Tongue (tissue), 1 donor: ENCODE measurements at regions not wholly inside any gene's neighbourhood (a gene's known extent, or its start where the extent isn't known, plus 50 kb on each side); places are given as distances from the start of the nearest gene placed in this dataset.
A peak's percentile ranks its signal among the peaks of the same experiment; 100 is the strongest.
"Not testable (repeated sequence)": the region's sequence is repeated elsewhere in the genome, so short reads cannot be mapped to it uniquely, and the experiment has no call there.

Source experiments
- DNase-seq: peaks from one replicate; pipeline ENCODE4 v3.0.0-alpha.2; 2015

DNA sequence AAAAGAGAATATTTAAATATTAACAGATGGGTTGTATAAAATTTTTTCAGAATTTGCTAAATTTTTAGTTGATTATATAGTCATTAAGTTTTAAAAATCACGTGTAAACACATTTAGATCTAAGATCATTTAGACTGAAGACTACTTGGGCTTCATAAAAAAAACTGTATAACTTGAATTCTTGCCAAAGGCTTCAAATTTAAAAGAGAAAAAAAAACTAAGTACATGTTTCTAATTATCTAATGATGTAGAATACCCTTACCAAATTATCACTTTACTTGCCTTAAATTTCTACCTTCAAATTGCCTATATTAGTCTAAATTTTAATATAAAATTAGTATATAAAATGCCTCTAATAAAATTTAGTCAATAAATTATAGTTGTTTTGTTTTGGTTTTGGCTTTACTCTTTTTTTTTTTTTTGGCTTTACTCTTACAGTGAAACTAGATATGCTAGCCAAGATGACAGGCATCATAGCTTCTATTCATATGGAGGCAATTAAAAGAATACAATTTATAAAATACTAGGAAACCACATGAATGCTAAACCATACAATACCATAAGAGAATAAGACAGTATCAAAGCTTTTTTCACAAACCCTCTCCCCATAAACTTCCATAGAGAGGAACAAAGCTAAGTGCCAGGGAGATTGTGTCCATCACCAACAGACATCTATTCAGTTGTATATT is 183.1 kb upstream of the KCNMB2 start:
- DNase-seq, result no peak

DNA sequence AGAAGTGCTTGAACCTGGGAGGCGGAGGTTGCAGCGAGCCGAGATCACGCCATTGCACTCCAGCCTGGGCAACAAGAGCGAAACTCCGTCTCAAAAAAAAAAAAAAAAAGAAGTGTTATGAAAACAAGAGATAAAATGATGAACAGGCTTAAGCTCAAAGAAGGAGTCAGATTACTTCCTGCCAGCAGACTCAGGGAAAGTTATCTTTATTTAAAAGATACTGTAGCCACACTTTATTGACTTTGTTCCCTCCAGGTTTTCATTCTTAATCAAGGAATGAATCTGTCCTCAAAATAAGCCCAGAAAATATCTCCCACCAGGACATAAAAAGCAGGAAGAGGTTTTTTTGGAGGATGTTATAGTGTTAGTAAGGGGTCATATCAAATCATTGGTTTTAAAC is 176.5 kb upstream of the KCNMB2 start:
- no peak for DNase-seq

DNA sequence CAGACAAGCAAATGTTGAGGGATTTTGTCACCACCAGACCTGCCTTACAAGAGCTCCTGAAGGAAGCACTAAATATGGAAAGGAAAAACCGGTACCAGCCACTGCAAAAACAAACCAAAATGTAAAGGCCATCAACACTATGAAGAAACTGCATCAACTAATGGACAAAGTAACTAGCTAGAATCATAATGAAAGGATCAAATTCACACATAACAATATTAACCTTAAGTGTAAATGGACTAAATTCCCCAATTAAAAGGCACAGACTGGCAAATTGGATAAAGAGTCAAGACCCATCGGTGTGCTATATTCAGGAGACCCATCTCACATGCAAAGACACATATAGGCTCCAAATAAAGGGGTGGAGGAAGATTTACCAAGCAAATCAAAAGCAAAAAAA is 173.2 kb upstream of the KCNMB2 start:
- not testable (repeated sequence) for DNase-seq

DNA sequence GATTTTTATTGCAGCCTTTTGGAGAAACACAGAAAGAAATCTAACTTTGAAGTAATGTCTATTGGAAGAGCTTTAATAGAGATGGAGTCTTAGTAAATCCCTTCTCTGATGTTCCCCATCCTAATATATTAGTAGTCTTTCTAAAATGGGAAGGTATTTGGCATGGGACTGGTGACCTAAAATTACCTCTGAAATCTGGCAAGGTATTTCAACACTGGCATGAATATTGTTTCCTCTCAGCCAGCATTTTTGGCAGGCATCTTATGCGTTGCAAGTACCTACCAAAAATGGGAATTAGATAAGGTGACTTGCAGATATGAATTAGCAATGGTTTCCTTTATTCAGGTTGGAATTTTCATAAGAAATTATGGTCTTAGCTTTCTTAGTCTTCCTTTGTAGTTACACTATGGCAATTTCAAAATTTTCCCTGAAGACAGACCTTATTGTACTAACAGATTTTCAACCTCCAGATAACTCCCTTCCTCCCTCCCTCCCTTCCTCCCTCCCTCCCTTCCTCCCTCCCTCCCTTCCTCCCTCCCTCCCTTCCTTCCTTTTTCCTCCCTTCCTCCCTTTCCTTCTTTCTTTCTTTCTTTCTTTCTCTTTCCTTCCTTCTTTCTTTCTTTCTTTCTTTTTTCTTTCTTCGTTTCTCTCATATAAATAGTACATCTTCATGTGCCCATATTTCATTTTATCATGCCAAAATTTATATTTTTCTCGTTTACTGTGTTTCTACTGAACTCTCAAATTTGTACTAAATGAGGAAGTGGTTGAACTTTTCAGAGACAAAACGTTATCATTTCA is 168.2 kb upstream of the KCNMB2 start:
- no peak for DNase-seq

DNA sequence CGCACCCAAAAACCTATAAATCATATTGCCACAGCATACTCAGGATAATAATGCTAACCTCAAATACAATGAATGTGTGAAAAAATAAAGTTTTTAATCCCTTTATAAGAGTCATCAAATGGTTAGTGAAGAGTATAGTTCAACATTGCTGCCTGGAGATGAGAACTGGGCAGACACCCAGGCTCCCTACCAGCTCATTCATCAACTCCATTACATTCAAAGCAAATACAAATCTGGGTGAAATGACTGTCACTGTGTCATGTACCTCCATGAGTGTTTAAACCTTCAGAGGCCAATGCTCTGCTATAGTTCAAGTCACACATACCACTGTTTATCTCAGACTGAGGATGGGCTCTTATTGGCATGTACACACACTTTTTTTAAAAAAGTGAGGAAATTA is 167.2 kb upstream of the KCNMB2 start:
- DNase-seq, result no peak

DNA sequence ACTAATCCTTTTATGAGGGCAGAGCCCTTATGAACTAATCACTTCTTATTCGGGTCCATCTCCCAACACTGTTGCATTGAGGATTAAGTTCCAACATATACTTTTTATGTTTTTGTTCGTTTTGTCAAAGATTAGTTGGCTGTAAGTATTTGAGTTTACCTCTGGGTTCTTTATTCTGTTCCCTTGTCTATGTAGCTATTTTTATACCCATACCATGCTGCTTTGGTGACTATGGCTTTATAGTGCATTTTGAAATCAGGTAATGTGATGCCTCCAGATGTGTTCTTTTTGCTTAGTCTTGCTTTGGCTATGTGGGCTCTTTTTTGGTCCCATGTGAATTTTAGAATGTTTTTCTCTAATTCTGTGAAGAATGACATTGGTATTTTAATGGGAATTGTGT is 166.4 kb upstream of the KCNMB2 start:
- no peak for DNase-seq

DNA sequence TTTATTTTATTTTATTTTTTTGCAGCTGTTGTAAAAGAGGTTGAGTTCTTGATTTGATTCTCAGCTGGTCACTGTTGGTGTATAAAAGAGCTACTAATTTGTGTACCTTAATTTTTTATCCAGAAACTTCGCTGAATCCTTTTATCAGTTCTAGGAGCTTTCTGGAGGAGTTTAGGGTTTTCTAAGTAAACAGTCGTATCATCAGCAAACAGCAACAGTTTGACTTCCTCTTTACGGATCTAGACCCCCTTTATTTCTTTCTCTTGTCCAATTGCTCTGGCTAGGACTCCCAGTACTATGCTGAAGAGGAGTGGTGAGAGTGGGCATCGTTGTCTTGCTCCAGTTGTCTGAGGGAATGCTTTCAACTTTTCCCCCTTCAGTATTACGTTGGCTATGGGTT is 165.8 kb upstream of the KCNMB2 start:
- DNase-seq, result no peak

DNA sequence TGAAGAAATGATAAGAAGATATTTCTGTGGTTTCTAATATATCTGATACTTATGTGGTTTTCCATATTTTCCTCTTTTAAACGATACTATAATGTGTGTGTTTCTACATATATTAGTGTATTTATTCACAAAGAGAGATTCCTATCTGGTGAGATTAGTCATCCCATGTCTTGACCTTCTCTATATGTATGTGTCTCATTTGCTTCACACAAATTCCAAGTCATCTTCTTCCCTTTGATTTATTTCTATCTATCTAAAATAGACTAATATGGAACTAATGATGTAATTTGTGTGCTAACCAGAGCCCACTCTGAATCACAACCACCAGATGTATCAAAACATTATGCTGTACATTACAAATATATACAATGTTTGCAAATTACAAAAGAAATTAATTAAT is 154.7 kb upstream of the KCNMB2 start:
- DNase-seq, result no peak

DNA sequence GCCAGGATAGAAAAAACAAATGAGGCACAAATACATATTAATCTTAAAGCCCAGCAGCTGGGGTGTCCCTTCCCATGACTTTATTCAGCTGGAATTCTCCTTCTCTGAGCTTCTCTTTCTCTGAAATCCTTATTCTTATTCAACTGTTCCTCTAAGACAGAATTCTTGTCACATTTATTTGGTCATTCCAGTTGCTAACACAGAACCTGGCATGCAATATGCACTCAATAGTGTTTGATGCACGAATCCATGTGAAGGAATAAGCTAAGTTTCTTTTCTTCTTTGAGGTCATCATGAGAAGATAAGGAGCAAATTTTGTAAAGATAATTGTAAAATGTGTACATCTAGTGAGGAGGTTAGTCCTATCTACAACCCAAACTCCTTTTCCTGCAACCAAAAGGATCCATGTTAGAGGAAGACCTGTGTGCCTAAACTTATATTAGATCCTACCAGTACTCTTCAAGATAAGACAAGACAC is 154.2 kb upstream of the KCNMB2 start:
- no peak for DNase-seq

DNA sequence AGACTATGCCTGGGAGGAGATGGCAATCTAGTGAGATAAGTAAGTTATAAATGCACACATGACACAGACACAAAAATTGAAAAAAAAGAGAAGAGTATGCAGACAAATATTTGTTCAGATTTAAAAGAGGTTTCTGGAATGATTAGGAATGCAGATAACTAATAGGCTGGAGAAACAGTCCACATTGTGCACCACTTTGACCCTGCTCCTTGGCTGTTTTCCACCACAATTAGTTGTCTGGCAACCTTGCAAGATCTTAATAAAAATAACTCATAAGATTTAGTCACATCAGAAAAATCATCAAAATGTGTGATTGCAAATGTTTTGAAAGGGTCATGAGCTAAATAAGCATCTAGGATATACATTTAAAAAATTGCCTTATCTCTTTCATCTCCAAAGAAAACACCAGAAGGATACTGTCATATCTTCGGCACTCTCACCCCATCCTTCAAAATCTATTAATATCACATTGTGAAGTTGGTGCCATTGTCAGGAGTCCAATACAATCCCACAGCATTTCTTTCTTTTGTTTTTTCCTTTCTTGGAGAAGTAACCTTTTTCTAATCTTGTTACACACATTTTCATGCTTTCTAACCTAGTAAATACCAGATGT is 153.7 kb upstream of the KCNMB2 start:
- no peak for DNase-seq

DNA sequence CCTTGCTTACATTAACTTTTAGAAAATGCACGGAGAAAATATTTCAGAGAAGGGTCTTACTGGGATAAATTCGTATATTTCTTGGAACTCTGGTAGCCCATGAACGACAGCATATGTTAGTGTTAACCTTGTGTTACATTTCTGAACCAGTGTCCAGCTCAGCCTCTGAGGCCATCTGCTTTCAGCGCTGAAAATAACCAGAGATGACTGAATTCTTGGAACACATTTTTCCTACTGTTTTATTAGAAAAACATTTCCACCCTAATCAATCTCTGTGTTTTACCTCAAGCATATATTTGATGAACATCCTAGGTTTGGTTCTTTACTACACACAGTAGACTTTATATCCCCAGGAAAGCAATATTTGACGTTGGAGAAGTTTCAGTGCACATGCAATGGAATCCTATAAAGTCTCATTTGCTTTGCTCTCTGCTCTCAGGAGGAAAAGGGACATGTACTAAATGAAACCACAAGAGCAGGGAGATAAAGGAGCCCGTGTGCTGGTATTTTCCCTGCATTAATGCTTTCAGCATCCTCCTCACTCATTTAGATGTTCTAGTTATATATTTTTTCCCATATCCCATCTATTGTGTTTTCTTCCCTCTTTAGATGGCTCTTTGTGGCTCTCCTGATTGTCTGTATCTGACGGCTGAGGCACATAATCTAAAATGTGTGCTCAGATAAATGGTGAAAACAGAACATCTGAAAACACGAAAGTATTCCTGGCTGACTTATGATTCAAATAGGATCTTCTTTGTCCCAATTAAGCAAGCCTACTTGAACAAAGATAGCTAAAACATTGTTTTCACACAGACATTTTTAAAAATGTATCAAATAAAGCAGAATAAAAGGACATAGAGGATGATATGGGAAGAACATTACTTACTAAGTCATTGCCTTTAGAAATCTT is 151.7 kb upstream of the KCNMB2 start:
- DNase-seq, result peak; percentile 71

DNA sequence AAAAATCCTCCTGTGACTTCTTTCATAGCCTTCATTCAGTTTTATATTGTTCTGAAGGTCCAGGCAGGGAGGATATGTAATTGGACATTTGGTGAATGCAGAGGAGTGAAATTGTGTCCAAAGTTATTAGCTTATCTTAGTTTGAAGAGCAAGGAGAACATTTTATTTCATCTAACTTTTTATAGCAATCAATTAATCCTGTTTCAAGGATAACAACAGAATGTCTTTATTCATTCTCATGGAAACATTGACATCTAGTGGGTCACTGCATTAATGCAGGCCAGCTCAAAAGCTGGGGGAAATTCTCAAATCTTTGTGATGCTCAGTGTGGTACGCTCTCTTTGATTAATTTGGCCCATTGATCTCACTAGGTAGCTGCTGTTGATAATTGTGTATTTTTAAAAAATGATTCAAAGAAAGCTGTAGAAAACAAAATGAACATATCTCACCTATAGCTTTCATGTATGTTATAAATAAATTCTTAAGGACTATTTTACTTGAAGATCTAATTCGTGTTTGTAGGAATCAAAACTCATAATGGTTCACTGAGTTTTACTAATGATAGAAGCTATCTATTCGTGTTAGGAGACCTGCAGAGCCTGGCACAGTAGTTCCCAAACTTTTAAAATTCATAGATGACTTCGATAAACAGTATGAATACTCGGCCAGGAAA is 150.8 kb upstream of the KCNMB2 start:
- DNase-seq, result peak; percentile 83

DNA sequence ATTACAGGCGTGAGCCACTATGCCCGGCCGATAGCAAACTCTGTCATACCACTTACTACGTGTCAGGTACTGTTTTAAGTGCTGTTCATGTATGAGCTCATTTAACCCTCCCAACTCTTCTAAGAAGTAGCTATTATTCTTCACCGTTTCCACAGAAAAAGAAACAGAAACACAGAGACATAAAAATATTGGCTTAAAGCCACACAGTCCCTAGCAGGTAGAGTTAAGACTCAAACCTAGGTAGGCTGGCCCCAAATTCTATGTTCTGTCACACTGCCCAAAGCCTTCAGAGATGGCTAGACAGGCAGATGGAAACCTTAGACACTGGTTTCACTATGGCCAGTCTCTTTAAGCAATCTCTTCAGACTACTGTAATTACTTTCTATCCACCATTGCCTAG is 149.8 kb upstream of the KCNMB2 start:
- DNase-seq, result no peak

DNA sequence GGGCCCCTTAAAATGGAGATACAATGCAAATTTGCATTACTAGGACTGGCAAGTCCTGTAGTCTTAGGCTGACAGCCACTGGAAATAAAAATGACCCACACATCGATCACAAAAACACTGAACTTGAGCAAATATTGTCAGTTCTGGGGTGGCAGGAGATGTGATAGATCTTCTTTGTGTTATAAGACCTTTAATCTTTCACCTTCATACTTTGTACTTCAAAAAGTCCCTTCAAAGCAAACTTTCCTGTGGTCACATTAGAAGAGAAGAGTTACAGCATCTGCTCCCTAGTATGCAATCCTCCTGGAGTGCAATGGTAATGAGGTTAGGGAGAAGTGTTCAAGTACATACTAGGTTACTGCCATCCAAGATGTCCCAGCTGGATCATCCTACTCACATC is 149.4 kb upstream of the KCNMB2 start:
- no peak for DNase-seq

DNA sequence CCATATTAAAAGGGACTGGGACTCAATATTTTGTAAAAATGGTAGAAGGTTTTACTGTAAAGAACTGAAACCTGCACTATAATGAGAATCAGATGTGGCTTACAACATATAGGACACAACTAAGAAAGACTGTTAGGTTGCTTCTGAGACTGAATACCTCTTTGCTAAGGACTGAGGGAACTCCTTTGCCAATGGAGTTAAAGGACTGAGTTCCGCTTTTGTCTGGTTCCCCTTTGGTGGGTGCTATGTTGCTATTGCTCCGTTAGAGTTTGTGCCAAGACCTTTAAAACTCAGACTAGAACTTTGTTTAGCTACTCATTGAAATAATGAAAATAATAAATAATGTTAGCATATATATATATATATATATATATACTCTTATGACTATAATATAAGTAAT is 147.8 kb upstream of the KCNMB2 start:
- DNase-seq, result no peak

DNA sequence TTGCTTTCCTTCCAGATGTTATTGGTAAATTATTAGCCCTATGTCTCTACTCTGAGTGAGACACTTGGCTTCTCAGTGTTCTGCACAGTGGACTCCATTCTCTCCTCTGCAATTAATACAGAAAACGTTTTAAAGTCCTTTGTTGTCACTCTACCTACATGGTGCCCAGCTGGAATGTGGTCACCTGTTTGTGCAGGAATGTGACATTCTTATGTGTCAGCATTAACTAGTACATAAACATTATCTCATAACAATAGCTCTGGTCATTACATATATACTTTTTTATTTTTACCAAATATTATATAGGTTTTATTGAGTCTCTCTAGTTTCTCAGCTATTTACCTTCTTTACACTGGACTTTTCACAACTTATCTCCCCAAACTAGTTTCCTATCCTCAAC is 147.0 kb upstream of the KCNMB2 start:
- no peak for DNase-seq

DNA sequence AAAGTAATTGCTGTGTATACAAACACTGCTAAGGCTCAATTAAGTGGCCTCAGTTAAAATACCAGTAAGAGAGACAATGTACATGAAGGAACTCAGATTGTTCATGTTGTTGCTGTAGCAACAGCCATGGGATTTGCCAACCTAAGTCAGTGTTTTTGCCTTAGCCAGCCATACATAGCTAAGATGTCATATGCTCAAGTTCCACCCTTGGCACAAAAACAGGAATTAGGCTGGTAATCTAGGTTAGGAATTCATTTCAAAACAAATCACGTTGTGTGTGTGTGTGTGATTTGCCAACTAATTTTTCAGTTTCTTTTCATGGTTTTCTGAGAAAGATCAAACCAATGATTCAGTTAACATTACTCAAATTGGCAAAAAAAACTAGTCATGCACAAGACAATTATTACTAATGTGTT is 143.7 kb upstream of the KCNMB2 start:
- peak; percentile 78 for DNase-seq

DNA sequence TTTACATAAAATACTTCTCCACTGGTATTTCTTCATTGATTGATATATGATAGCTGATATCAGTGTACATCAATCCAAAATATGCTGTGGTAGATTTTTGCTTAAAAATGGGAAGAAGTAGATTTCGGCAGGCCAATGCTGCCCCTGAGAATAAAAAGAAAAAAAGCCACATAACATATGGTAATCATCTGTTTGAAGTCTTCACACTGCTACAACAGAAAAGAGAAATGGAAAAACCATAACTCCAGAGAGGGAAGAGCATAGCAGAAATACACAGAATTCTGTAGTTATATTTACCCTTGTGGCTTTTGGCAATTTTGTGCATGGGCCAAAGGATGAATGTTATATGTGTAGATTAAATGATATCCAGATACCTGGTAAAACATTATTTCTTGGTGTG is 143.1 kb upstream of the KCNMB2 start:
- DNase-seq, result no peak

DNA sequence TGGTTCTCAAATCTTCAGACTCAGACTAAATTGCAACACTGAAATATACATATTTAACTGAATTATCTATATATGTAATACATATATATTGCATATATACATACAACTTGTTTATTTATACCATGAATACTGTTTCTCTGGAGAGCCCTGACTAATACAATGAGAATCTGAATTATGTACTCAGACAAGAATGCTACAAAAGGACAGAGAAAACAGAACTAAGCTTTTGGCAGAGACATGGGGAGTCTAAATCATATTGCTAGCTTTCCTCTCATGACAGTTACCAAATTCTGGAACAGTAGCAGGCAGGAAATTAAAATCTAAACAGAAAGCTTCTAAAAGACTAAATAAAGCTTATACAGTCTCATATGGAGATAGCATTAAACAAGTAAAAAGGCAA is 142.4 kb upstream of the KCNMB2 start:
- peak; percentile 42 for DNase-seq

DNA sequence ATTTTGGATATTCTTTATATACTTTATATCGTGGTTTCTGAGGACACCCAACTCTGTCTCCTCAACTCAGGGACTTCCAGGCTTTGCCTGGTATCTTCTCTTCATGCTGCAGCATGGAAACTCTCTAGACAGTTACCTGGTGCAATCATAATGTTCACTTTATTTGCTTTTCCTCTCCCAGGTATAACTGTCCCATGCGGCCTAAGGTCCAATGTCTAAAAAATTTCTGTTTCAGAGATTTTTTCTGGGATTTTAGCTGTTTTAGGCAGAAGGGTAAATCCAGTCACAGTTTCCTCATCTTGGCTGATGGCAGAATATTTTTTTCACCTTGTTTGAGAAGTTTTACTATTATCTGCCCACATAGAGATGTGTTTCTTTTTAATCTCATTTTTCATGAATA is 139.9 kb upstream of the KCNMB2 start:
- DNase-seq, result no peak

DNA sequence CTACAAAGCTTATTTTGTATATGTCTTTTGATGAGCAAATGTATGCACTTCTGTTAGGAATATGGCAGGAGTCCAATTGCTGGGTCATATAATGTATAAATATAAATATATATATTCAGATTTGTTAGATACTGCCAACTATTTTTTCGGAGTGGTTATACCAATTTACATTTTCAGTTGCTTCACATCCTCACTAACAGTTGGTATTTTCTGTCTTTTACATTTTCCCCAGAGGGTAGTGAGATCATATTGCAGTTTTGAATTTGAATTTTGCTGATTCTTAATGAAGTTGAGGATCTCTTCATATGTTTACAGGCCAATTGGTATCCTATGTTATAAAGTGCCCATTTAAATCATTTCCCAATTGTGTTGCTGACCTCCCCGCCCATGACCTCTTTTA is 139.0 kb upstream of the KCNMB2 start:
- no peak for DNase-seq

DNA sequence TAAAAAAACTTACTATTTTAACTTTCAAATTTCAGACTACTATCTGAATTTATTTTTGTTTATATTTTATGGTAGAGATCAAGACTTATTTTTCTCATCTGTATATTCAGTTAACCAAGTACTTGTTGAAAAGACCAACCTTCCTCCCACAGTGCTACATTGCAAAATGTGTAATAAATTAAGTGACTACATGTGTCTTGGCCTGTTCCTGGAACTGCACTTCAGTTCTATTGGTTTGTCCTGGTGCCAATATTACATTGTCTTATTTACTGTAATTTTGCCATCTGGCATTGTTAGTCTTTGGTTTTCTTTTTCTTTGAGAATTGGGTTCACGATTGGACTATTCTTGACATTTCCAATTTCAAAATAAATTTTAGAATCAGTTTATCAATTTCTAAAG is 138.4 kb upstream of the KCNMB2 start:
- no peak for DNase-seq
